IPS DF 19.7 (cell line): ENCODE measurements at regions not wholly inside any gene's neighbourhood (a gene's known extent, or its start where the extent isn't known, plus 50 kb on each side); places are given as distances from the start of the nearest gene placed in this dataset.
"Not testable (repeated sequence)": the region's sequence is repeated elsewhere in the genome, so short reads cannot be mapped to it uniquely, and the experiment has no call there.

ENCODE experiments used
- DNase-seq: peaks from one replicate; pipeline ENCODE4 v3.0.0-alpha.2; 2013; ENCODE audit warnings: low read depth, low spot score

GRCh38 chrX:499870-500364 lies 113.2 kb upstream of the PPP2R3B start:
- peak; percentile 67 for DNase-seq

- DNase-seq: no peak
These were observed 113.8 kb upstream of the PPP2R3B start for GRCh38 chrX:500481-501010.

DNA sequence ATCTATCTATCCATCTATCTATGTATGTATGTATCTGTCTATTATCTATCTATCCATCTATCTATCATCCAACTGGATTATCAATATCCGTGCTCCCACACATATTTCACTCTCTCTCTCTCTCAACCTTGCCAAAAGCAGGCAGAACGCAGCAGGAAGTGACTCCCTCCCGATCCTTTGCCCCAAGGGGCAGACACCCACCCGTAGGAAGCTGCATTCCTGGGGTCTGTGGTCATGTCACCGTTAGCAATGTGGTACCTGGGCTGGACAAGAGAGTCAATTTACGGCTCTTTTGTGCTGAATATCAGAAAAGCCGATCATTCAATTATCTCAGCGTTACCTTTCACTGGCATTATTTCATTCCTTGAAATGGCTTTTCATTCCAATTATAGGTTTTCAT lies 119.6 kb upstream of the PPP2R3B start:
- DNase-seq: no peak

DNA sequence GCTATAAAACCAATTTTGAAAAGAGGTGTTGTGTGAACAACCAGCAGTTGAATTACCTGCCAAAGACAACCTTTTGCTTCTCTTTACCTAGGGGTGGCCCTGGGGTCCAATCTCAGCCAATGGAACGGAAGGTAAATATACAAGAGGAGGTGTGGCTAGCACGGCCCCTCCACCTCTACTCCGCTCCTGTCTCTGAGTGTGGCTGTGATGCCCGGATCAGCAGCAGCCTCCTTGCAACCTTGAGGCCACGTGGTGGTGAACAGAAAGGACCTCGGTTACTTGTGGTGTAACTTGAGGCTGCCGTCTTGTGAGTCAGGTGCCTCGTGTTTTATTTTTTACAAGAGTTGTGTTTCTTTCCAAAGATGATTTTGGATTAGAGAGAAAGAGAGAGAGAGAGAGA lies 121.5 kb upstream of the PPP2R3B start:
- no peak for DNase-seq

- not testable (repeated sequence) for DNase-seq
These were observed 121.8 kb upstream of the SHOX start for GRCh38 chrX:508821-509220.

DNA sequence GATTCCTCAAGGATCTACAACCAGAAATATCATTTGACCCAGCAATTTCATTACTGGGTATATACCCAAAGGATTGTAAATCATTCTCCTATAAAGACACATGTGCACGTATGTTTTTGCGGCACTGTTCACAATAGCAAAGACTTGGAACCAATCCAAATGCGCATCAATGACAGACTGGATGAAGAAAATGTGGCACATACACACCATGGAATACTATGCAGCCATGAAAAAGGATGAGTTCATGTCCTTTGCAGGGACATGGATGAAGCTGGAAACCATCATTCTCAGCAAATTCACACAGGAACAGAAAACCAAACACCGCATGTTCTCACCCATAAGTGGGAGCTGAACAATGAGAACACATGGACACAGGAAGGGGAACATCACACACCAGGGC lies 119.5 kb upstream of the SHOX start:
- DNase-seq: not testable (repeated sequence)

DNA sequence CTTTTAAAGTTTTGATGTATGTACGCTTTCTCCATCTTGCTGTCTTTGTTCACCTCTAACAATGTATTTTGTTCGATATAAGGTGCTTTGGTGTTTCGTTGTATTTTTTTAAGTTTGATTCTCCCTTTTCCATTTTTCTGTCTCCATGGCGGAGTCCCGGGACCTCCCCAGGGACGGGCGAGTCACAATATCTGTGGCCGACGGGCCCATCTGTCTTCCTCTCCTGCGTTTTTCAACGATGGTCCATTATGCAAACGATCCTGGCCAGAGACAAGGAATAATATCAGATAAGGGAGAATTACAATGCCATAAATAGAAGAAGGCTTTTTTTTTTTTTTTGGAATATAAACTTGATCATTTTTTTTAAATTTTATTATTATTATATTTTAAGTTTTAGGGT lies 112.3 kb upstream of the SHOX start:
- no peak for DNase-seq

GRCh38 chrX:519741-520140 lies 110.8 kb upstream of the SHOX start:
- DNase-seq: no peak

DNA sequence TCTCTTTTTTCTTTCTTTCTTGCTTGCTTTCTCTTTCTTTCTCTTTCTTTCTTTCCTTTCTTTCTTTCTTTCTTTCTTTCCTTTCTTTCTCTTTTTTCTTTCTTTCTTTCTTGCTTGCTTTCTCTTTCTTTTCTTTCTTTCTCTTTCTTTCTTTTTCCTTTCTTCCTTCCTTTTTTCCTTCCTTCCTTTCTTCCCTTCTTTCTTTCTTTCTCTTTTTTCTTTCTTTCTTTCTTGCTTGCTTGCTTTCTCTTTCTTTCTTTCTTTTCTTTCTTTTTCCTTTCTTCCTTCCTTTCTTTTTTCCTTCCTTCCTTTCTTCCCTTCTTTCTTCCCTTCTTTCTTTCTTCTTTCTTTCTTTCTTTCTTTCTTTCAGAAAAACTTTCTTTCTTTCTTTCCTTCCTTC lies 108.1 kb upstream of the SHOX start:
- no peak for DNase-seq

GRCh38 chrX:525134-525533 lies 105.5 kb upstream of the SHOX start:
- no peak for DNase-seq

GRCh38 chrX:526295-527224 lies 104.0 kb upstream of the SHOX start:
- DNase-seq: no peak

DNA sequence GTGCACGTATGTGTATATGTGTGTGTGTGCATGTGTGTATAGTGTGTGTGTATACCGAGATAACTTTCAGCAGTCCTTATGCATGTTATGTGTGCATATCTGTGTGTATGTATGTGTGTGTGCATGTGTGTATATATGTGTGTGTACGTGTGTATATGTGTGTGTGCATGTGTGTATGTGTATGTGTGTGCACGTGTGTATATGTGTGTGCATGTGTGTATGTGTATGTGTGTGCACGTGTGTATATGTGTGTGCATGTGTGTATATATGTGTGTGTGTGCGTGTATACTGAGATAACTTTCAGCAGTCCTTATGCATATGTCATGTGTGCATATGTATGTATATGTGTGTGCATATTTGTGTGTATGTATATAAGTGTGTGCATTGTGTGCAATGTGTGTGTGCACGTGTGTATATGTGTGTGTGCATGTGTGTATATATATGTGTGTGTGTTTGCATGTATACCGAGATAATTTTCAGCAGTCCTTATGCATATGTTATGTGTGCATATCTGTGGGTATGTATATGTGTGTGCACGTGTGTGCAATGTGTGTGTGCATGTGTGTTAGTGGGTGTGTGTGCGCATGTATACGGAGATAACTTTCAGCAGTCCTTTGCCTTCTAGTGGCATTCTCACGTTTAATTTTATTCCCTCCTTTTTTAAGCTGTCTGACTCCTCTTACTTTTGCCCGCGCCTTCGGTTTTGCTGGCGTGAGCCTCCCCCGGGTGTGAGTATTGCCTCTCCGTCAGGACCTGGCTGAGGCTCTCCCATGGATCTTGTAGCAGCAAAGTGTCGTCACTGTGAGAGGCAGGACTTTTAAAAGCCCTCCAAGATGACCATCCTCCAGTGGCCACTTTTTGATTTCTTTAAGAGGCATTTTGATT lies 99.6 kb upstream of the SHOX start:
- no peak for DNase-seq

- DNase-seq: no peak
These were observed 99.0 kb upstream of the SHOX start for GRCh38 chrX:531611-531936.

- no peak for DNase-seq
These were observed 95.8 kb upstream of the SHOX start for GRCh38 chrX:534804-535203.

DNA sequence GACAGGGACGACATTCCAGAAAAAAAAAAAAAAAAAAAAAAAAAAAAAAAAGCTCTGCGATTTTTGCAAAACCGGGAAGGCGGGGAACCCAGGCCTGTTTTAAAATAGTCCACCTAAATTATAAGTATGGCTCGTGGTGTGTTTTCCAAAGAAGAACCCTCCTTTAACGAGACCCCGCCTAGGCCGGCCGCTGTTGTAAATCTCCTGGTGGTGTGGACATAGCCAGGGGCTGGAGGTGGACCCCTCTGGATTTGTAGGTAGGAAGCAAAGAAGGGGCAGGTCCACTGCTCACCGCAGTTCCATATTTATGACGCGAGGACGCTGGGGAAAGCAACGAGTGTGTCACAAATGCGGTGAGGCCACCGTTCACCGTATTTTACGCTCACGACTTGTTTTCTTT lies 94.0 kb upstream of the SHOX start:
- no peak for DNase-seq

- DNase-seq: no peak
These were observed 93.4 kb upstream of the SHOX start for GRCh38 chrX:537151-537550.

- no peak for DNase-seq
These were observed 92.3 kb upstream of the SHOX start for GRCh38 chrX:538311-538710.

- not testable (repeated sequence) for DNase-seq
These were observed 89.6 kb upstream of the SHOX start for GRCh38 chrX:541006-541405.

DNA sequence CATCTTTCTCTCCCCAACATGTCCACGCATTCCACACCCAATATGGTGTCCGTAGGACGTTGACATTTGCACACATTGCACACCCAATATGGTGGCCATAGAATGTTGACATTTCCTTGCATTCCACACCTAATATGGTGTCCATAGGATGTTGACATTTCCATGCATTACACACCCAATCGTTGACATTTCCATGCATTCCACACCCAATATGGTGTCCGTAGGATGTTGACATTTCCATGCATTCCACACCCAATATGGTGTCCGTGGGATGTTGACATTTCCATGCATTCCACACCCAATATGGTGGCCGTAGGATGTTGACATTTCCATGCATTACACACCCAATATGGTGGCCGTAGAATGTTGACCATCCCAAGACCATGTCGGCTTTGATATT lies 88.4 kb upstream of the SHOX start:
- DNase-seq: no peak

DNA sequence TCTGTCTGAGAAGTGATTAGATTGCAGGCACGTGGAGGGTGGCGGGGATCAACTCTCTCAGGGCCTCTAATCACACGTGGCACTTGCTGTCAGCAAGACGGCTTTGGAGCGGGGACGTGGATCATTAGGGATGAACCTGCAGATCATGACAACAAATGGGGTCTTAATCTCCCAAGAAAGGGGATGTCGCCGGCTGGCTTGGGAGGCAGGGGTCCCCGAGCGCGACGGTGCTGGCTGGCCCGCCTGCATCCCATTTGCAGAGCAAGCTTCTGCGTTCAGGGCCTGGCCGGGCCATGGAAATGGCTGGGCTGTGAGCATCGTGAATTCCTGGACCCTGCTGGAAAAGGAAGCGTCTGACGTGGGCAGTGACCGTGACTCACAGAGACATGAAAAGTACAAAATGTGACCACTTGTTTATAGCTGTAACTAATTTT lies 85.1 kb upstream of the SHOX start:
- no peak for DNase-seq

DNA sequence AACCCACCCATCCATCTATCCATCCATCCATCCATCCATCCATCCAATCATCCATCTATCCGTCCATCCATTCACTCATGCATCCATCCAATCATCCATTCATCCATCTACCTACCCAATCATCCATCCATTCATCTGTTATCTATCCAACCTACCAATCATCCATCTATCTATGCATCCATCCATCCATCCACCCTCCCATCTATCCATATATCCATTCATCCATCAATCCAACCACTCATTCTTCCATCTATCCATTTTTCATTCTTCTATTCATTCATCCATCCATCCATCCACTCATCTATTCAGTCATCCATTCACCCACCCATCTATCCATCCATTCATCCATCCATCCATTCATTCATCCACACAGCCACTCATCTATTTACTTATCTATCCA lies 80.1 kb upstream of the SHOX start:
- DNase-seq: no peak

DNA sequence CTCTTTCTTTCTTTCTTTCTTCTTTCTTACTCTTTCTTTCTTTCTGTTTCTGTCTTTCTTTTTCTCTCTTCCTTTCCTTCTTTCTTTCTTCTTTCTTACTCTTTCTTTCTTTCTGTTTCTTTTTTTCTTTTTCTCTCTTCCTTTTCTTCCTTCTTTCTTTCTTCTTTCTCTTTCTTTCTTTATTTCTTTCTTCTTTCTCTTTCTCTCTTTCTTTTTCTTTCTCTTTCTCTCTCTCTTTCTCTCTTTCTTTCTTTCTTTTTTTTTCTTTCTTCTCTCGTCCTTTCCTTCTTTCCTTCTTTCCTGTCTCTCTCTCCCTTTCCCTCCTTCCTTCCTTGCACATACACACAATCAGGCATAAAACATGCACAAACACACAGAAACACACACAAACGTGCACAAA lies 79.3 kb upstream of the SHOX start:
- DNase-seq: no peak
